Transverse colon (tissue), 4 donors: ENCODE measurements at regions not wholly inside any gene's neighbourhood (a gene's known extent, or its start where the extent isn't known, plus 50 kb on each side); places are given as distances from the start of the nearest gene placed in this dataset.
"Not testable (repeated sequence)": the region's sequence is repeated elsewhere in the genome, so short reads cannot be mapped to it uniquely, and the experiment has no call there.

Source experiments
- DNase-seq: peaks from one replicate; pipeline ENCODE4 v3.0.0-alpha.2; 2019
- H3K27ac ChIP-seq, 4 donors: fragments of 200-600 bp; sonication (generic); 2 replicates each; pipeline ENCODE4 v1.5.1; 2016 to 2018; ENCODE audit warnings: inconsistent platforms in 4 of 4
- H3K27me3 ChIP-seq: fragments of 200-600 bp; sonication (generic); 2 replicates; pipeline ENCODE4 v1.5.1; 2017; ENCODE audit warnings: inconsistent platforms
- H3K36me3 ChIP-seq, 4 donors: fragments of 200-600 bp; sonication (generic); 2 replicates each; pipeline ENCODE4 v1.5.1; 2017 to 2019; ENCODE audit warnings: inconsistent platforms in 4 of 4
- H3K4me1 ChIP-seq, 4 donors: fragments of 200-600 bp; sonication (generic); 2 replicates each; pipeline ENCODE4 v1.5.1; 2017 to 2020; ENCODE audit warnings: inconsistent platforms in 4 of 4
- H3K4me3 ChIP-seq, 4 donors: fragments of 200-600 bp; sonication (generic); 1 replicate in 1 of 4; 2 replicates in 3 of 4; pipeline versions ENCODE4 v1.5.1 to v1.6.1; 2017 to 2019; ENCODE audit warnings: inconsistent platforms in 4 of 4
- H3K9me3 ChIP-seq, 2 donors: fragments of 200-600 bp; sonication (generic); 2 replicates each; pipeline ENCODE4 v1.5.1; 2017 to 2019; ENCODE audit warnings: inconsistent platforms in 2 of 2
- CTCF ChIP-seq, 5 experiments: fragments of 200-600 bp in 3 of 5; fragments of 450-650 bp in 2 of 5; sonication (generic) in 3 of 5; IDR thresholded peaks; 1 replicate in 2 of 5; 2 replicates in 3 of 5; pipeline ENCODE4 v1.5.1; 2016 to 2017; ENCODE audit warnings: antibody characterized with exemption in 5 of 5, inconsistent platforms in 3 of 5, mild to moderate bottlenecking in 2 of 5, moderate library complexity in 1 of 5
- EP300 ChIP-seq: sonication (generic); formaldehyde crosslinking; IDR thresholded peaks from one replicate; pipeline ENCODE4 v1.6.1; 2017; ENCODE audit warnings: antibody characterized with exemption, low read depth
- POLR2A ChIP-seq: fragments of 450-650 bp; IDR thresholded peaks from one replicate; pipeline ENCODE4 v1.6.1; 2016; ENCODE audit warnings: antibody characterized with exemption, mild to moderate bottlenecking, moderate library complexity
- POLR2AphosphoS5 ChIP-seq, 3 donors: sonication (generic); formaldehyde crosslinking; IDR thresholded peaks; one replicate each; pipeline ENCODE4 v1.6.1; 2016; ENCODE audit warnings: antibody characterized with exemption in 3 of 3
- WGBS, 2 donors: methylation state at CpG; one replicate each; pipeline ENCODE4 v1.1.5; 2018; ENCODE audit warnings: low coverage in 1 of 2; 5-methylcytosine and 5-hydroxymethylcytosine counted together
- in situ Hi-C, 4 donors: fragments of 200-750 bp; cut with MboI; loops; one replicate each; pipeline versions ENCODE4 v1.15.0 to v1.15.1; 2017; ENCODE audit warnings: low sequenced_read_pairs in 3 of 4, low pct_ligation_motif_present in 1 of 4, low pct_unique_long_range_greater_than_20kb in 1 of 4
- intact Hi-C: fragments of 100-400 bp; cut with DNase I; formaldehyde crosslinking; loops from one replicate; pipeline ENCODE4 v1.15.1; 2023; ENCODE audit warnings: low total_unique reads

DNA sequence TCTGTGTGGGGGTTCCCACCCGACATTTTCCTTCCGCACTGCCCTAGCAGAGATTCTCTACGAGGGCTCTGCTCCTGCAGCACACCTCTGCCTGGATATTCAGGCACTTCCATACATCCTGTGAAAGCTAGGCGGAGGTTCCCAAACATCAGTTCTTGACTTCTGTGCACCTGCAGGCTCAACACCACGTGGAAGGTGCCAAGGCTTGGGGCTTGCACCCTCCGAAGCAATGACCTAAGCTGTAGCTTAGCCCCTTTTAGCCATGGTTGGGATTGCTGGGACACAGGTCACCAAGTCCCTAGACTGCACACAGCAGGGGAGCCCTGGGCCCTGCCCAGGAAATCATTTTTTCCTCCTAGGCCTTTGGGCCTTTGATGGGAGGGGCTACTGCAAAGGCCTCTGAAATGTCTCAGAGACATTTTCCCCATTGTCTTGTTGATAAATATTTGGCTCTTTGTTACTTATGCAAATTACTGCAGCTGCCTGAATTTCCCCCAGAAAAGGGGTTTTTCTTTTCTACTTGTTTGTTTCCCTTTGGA is 1004.8 kb downstream of the OLFM4 start:
- TF ChIP-seq CTCF (IDR thresholded peaks at IDR 0.05) = no peak
- no peak for TF ChIP-seq EP300
- no peak for TF ChIP-seq POLR2AphosphoS5 (IDR thresholded peaks at IDR 0.05)
- TF ChIP-seq POLR2A = no peak
- WGBS, 2 donors = 80% methylated on average over 6 of the region's 6 CpGs; no CpG with 5 or more reads in 1 of the 2 donors
- DNase-seq = no peak
- Histone ChIP-seq H3K4me1 (no peaks in the 10 kb centered on the region), H3K4me3 (no peak overlapping the region), H3K36me3 (no peaks in the 10 kb centered on the region), H3K27ac (no peak overlapping the region), H3K27me3 (no peaks in the 10 kb centered on the region), H3K9me3 (no peaks in the 10 kb centered on the region)
- intact Hi-C loops = no loop called here
- in situ Hi-C loops = no loop called here

GRCh38 chr13:54034047-54034446 is 1005.4 kb downstream of the OLFM4 start:
- no peak for TF ChIP-seq POLR2A
- TF ChIP-seq CTCF (IDR thresholded peaks at IDR 0.05) = no peak
- Histone ChIP-seq H3K4me1 (no peaks in the 10 kb centered on the region), H3K27me3 (no peaks in the 10 kb centered on the region), H3K9me3 (no peaks in the 10 kb centered on the region), H3K4me3 (no peak overlapping the region), H3K36me3 (no peaks in the 10 kb centered on the region), H3K27ac (no peak overlapping the region)
- intact Hi-C loops = no loop called here
- DNase-seq = no peak
- WGBS, 2 donors = 83 to 84% methylated on average over 2 of the region's 2 CpGs
- in situ Hi-C loops = no loop called here

- intact Hi-C loops, H3K4me1 ChIP-seq, H3K27ac ChIP-seq, H3K27me3 ChIP-seq, H3K9me3 ChIP-seq, in situ Hi-C loops, H3K36me3 ChIP-seq, DNase-seq, H3K4me3 ChIP-seq: not testable (repeated sequence)
- WGBS, 2 donors = 75 to 90% methylated on average over 5 of the region's 5 CpGs
These were observed 1028.8 kb downstream of the OLFM4 start for GRCh38 chr13:54057416-54057815.

DNA sequence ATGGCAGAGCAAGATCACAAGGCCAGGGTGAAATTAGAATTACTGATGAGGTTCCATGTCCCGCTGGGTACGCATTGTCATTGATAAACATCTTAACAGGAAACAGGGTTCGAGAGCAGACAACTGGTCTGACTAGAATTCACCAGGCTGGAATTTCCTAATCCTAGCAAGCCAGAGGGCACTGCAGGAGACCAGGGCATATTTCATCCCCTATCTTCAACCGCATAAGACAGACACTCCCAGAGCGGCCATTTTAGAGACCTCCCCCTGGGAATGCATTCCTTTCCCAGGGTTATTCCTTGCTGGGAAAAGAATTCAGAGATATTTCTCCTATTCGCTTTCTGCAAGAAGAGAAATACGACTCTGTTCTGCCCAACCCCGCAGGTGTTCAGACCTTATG is 1041.3 kb downstream of the OLFM4 start:
- DNase-seq, H3K4me3 ChIP-seq, H3K27me3 ChIP-seq, intact Hi-C loops, H3K27ac ChIP-seq, H3K36me3 ChIP-seq, H3K9me3 ChIP-seq, H3K4me1 ChIP-seq, in situ Hi-C loops: not testable (repeated sequence)
- 88% methylated on average over 8 of the region's 8 CpGs; no CpG with 5 or more reads in 1 of the 2 donors for WGBS, 2 donors

- no peak for DNase-seq
- peaks cover 0 to 7% of the 10 kb centered on the region in 2 donors for H3K9me3 ChIP-seq
- TF ChIP-seq EP300 (no peak), POLR2A (no peak), CTCF (IDR thresholded peaks at IDR 0.05) (no peak), POLR2AphosphoS5 (IDR thresholded peaks at IDR 0.05) (no peak)
- no peaks in the 10 kb centered on the region for H3K27me3 ChIP-seq
- H3K4me1 ChIP-seq = no peaks in the 10 kb centered on the region
- intact Hi-C loops = no loop called here
- no peak overlapping the region for H3K4me3 ChIP-seq
- in situ Hi-C loops = no loop called here
- H3K27ac ChIP-seq = no peak overlapping the region
- H3K36me3 ChIP-seq = no peaks in the 10 kb centered on the region
These were observed 1049.0 kb downstream of the OLFM4 start for GRCh38 chr13:54077569-54077968.
